ENCODE measurements at regions not wholly inside any gene's neighbourhood (a gene's known extent, or its start where the extent isn't known, plus 50 kb on each side); places are given as distances from the start of the nearest gene placed in this dataset.

GRCh38 chr6:139951172-139951571, 576.7 kb upstream of the CITED2 start:
- Histone ChIP-seq H3K27ac (no peak overlapping the region), H3F3A (ENCODE audit: insufficient read depth) (no peaks in the 10 kb centered on the region), H3K36me3 (ENCODE audit: low read depth) (no peaks in the 10 kb centered on the region), H3K9me3 (ENCODE audit: low read depth) (peaks cover 7% of the 10 kb centered on the region), H3K9me2 (ENCODE audit: insufficient read depth) (no peaks in the 10 kb centered on the region), H3K4me3 (no peak overlapping the region), H2AFZ (no peak overlapping the region), H3K27me3 (replicated peaks; ENCODE audit: insufficient read depth) (no peaks in the 10 kb centered on the region), H3K79me2 (ENCODE audit: insufficient read depth) (no peaks in the 10 kb centered on the region), H3K4me2 (ENCODE audit: unreplicated experiment) (no peak overlapping the region), H3K9ac (no peak overlapping the region), H4K20me1 (ENCODE audit: insufficient read depth) (no peaks in the 10 kb centered on the region), H3K4me1 (ENCODE audit: insufficient read depth) (no peaks in the 10 kb centered on the region)
- TF ChIP-seq EZH2 (IDR thresholded peaks at IDR 0.05; ENCODE audit: insufficient read depth, poor library complexity, severe bottlenecking), result no peak
- TF ChIP-seq EZH2phosphoT487 (IDR thresholded peaks at IDR 0.05; ENCODE audit: insufficient read depth, low read depth), result no peak
- WGBS, 2 experiments (ENCODE audit: low coverage in 1 of 2, low lambda C conversion rate in 2 of 2, missing lambda C conversion rate in 2 of 2), result 50 to 57% methylated on average over 3 of the region's 3 CpGs
- no peak for DNase-seq
- in situ Hi-C loops (cut with MboI), result no loop called here

- WGBS, 2 experiments (ENCODE audit: low coverage in 1 of 2, low lambda C conversion rate in 2 of 2, missing lambda C conversion rate in 2 of 2), result 97 to 98% methylated on average over 2 of the region's 2 CpGs
- no peak overlapping the region for H3K4me2 ChIP-seq (ENCODE audit: unreplicated experiment)
- H2AFZ ChIP-seq, result no peak overlapping the region
- in situ Hi-C loops (cut with MboI), result no loop called here
- no peaks in the 10 kb centered on the region for H3K79me2 ChIP-seq (ENCODE audit: insufficient read depth)
- peaks cover 16% of the 10 kb centered on the region for H3F3A ChIP-seq (ENCODE audit: insufficient read depth)
- no peaks in the 10 kb centered on the region for H3K9me3 ChIP-seq (ENCODE audit: low read depth)
- H3K9me2 ChIP-seq (ENCODE audit: insufficient read depth), result no peaks in the 10 kb centered on the region
- H3K9ac ChIP-seq, result no peak overlapping the region
- TF ChIP-seq EZH2phosphoT487 (IDR thresholded peaks at IDR 0.05; ENCODE audit: insufficient read depth, low read depth) (no peak), EZH2 (IDR thresholded peaks at IDR 0.05; ENCODE audit: insufficient read depth, poor library complexity, severe bottlenecking) (no peak)
- H3K36me3 ChIP-seq (ENCODE audit: low read depth), result no peaks in the 10 kb centered on the region
- no peaks in the 10 kb centered on the region for H3K27me3 ChIP-seq (replicated peaks; ENCODE audit: insufficient read depth)
- H3K4me3 ChIP-seq, result no peak overlapping the region
- DNase-seq, result no peak
- no peak overlapping the region for H3K27ac ChIP-seq
- H4K20me1 ChIP-seq (ENCODE audit: insufficient read depth), result no peaks in the 10 kb centered on the region
- H3K4me1 ChIP-seq (ENCODE audit: insufficient read depth), result peaks cover 17% of the 10 kb centered on the region
Measured at GRCh38 chr6:139944976-139945375, 570.5 kb upstream of the CITED2 start.

GRCh38 chr6:139944131-139944530, 569.7 kb upstream of the CITED2 start:
- H3K9me2 ChIP-seq (ENCODE audit: insufficient read depth), result no peaks in the 10 kb centered on the region
- H3K4me3 ChIP-seq, result 0 out of 2 replicates have a peak overlapping the region, but pooled peaks have one; percentile 12
- peak overlapping the region; percentile 48 for H3K27ac ChIP-seq
- H3K9me3 ChIP-seq (ENCODE audit: low read depth), result no peaks in the 10 kb centered on the region
- H3K27me3 ChIP-seq (replicated peaks; ENCODE audit: insufficient read depth), result no peaks in the 10 kb centered on the region
- no peaks in the 10 kb centered on the region for H3K36me3 ChIP-seq (ENCODE audit: low read depth)
- peak overlapping the region; percentile 44 for H2AFZ ChIP-seq
- TF ChIP-seq EZH2phosphoT487 (IDR thresholded peaks at IDR 0.05; ENCODE audit: insufficient read depth, low read depth) (no peak), EZH2 (IDR thresholded peaks at IDR 0.05; ENCODE audit: insufficient read depth, poor library complexity, severe bottlenecking) (no peak)
- no peaks in the 10 kb centered on the region for H4K20me1 ChIP-seq (ENCODE audit: insufficient read depth)
- H3K4me2 ChIP-seq (ENCODE audit: unreplicated experiment), result peak overlapping the region; percentile 2
- no peak overlapping the region for H3K9ac ChIP-seq
- in situ Hi-C loops (cut with MboI), result no loop called here
- no peak for DNase-seq
- no peaks in the 10 kb centered on the region for H3K79me2 ChIP-seq (ENCODE audit: insufficient read depth)
- WGBS, 2 experiments (ENCODE audit: low coverage in 1 of 2, low lambda C conversion rate in 2 of 2, missing lambda C conversion rate in 2 of 2), result 29 to 36% methylated on average over 3 of the region's 3 CpGs
- peaks cover 17% of the 10 kb centered on the region for H3K4me1 ChIP-seq (ENCODE audit: insufficient read depth)
- H3F3A ChIP-seq (ENCODE audit: insufficient read depth), result peaks cover 16% of the 10 kb centered on the region

GRCh38 chr6:139943391-139943790, 568.9 kb upstream of the CITED2 start:
- Histone ChIP-seq H3K79me2 (ENCODE audit: insufficient read depth) (no peaks in the 10 kb centered on the region), H3K9ac (no peak overlapping the region), H3K27me3 (replicated peaks; ENCODE audit: insufficient read depth) (no peaks in the 10 kb centered on the region), H2AFZ (peak overlapping the region; percentile 44), H3F3A (ENCODE audit: insufficient read depth) (peaks cover 16% of the 10 kb centered on the region), H3K9me3 (ENCODE audit: low read depth) (no peaks in the 10 kb centered on the region), H3K36me3 (ENCODE audit: low read depth) (no peaks in the 10 kb centered on the region), H3K4me1 (ENCODE audit: insufficient read depth) (peaks cover 17% of the 10 kb centered on the region), H3K4me3 (no peak overlapping the region), H3K4me2 (ENCODE audit: unreplicated experiment) (peak overlapping the region; percentile 53), H3K27ac (peak overlapping the region; percentile 48), H3K9me2 (ENCODE audit: insufficient read depth) (no peaks in the 10 kb centered on the region), H4K20me1 (ENCODE audit: insufficient read depth) (no peaks in the 10 kb centered on the region)
- no peak for TF ChIP-seq EZH2 (IDR thresholded peaks at IDR 0.05; ENCODE audit: insufficient read depth, poor library complexity, severe bottlenecking)
- TF ChIP-seq EZH2phosphoT487 (IDR thresholded peaks at IDR 0.05; ENCODE audit: insufficient read depth, low read depth), result no peak
- peak; percentile 76 for DNase-seq
- in situ Hi-C loops (cut with MboI), result no loop called here

GRCh38 chr6:139942331-139942730, 567.9 kb upstream of the CITED2 start:
- Histone ChIP-seq H3F3A (ENCODE audit: insufficient read depth) (peaks cover 16% of the 10 kb centered on the region), H3K9me3 (ENCODE audit: low read depth) (no peaks in the 10 kb centered on the region), H4K20me1 (ENCODE audit: insufficient read depth) (no peaks in the 10 kb centered on the region), H3K27me3 (replicated peaks; ENCODE audit: insufficient read depth) (no peaks in the 10 kb centered on the region), H2AFZ (peak overlapping the region; percentile 44), H3K9ac (no peak overlapping the region), H3K27ac (no peak overlapping the region), H3K4me1 (ENCODE audit: insufficient read depth) (peaks cover 17% of the 10 kb centered on the region), H3K4me2 (ENCODE audit: unreplicated experiment) (no peak overlapping the region), H3K9me2 (ENCODE audit: insufficient read depth) (no peaks in the 10 kb centered on the region), H3K36me3 (ENCODE audit: low read depth) (no peaks in the 10 kb centered on the region), H3K4me3 (no peak overlapping the region), H3K79me2 (ENCODE audit: insufficient read depth) (no peaks in the 10 kb centered on the region)
- in situ Hi-C loops (cut with MboI), result no loop called here
- WGBS, 2 experiments (ENCODE audit: low coverage in 1 of 2, low lambda C conversion rate in 2 of 2, missing lambda C conversion rate in 2 of 2), result 83 to 84% methylated on average over 5 of the region's 5 CpGs
- DNase-seq, result no peak
- TF ChIP-seq EZH2phosphoT487 (IDR thresholded peaks at IDR 0.05; ENCODE audit: insufficient read depth, low read depth) (no peak), EZH2 (IDR thresholded peaks at IDR 0.05; ENCODE audit: insufficient read depth, poor library complexity, severe bottlenecking) (no peak)

Measured in GM23248 (cell line).